Fibroblast of mammary gland (primary cell): ENCODE measurements at regions not wholly inside any gene's neighbourhood (a gene's known extent, or its start where the extent isn't known, plus 50 kb on each side); places are given as distances from the start of the nearest gene placed in this dataset.

ENCODE experiments used
- DNase-seq: peaks from one replicate; pipeline ENCODE4 v3.0.0-alpha.2; 2010; ENCODE audit warnings: low read depth
- H3K4me3 ChIP-seq: 2 replicates; pipeline ENCODE4 v1.5.1; 2011; ENCODE audit warnings: low read depth, mild to moderate bottlenecking, low read length, moderate library complexity; ENCODE audit not compliant: control insufficient read depth
- CTCF ChIP-seq: conservative IDR thresholded peaks from 2 replicates; pipeline ENCODE4 v1.5.1; 2011; ENCODE audit warnings: low read depth, low read length, inconsistent platforms; ENCODE audit not compliant: control insufficient read depth, insufficient read depth

- no peak overlapping the region for H3K4me3 ChIP-seq
- TF ChIP-seq CTCF = no peak
- DNase-seq = no peak
Measured at GRCh38 chr5:173762930-173763329, 125.2 kb upstream of the CPEB4 start.

- DNase-seq = no peak
- no peak overlapping the region for H3K4me3 ChIP-seq
- TF ChIP-seq CTCF = no peak
Measured at GRCh38 chr5:173763410-173763809, 124.7 kb upstream of the CPEB4 start.

- no peak overlapping the region for H3K4me3 ChIP-seq
- no peak for TF ChIP-seq CTCF
- DNase-seq = peak; percentile 97
Measured at GRCh38 chr5:173764332-173765028, 123.7 kb upstream of the CPEB4 start.

- no peak for DNase-seq
- H3K4me3 ChIP-seq = no peak overlapping the region
- TF ChIP-seq CTCF = no peak
Measured at GRCh38 chr5:173765029-173765644, 123.0 kb upstream of the CPEB4 start.

GRCh38 chr5:173765661-173766060 lies 122.5 kb upstream of the CPEB4 start:
- no peak overlapping the region for H3K4me3 ChIP-seq
- no peak for TF ChIP-seq CTCF
- no peak for DNase-seq

GRCh38 chr5:173767574-173768266 lies 120.4 kb upstream of the CPEB4 start:
- no peak overlapping the region for H3K4me3 ChIP-seq
- peak; percentile 19 for DNase-seq
- TF ChIP-seq CTCF = no peak
